ENCODE measurements at regions not wholly inside any gene's neighbourhood (a gene's known extent, or its start where the extent isn't known, plus 50 kb on each side); places are given as distances from the start of the nearest gene placed in this dataset.

GRCh38 chr3:181855825-181856224, 144.1 kb downstream of the SOX2 start:
- no peak for FAIRE-seq
- H3K4me3 ChIP-seq (ENCODE audit: low read length in 3 of 3): no peak overlapping the region
- TF ChIP-seq CTCF (IDR thresholded peaks at IDR 0.05; ENCODE audit: borderline replicate concordance, extremely low read depth, insufficient read depth): no peak
- no peaks in the 10 kb centered on the region for H3K27me3 ChIP-seq (ENCODE audit: control insufficient read depth, insufficient read depth, low read length)
- H3K36me3 ChIP-seq (ENCODE audit: control insufficient read depth in 2 of 3, insufficient read depth in 3 of 3, low read length in 3 of 3): no peaks in the 10 kb centered on the region
- no peaks in the 10 kb centered on the region for H3K4me1 ChIP-seq (ENCODE audit: control insufficient read depth in 2 of 3, insufficient read depth in 2 of 3, low read depth in 1 of 3, low read length in 3 of 3)
- H3K9ac ChIP-seq (ENCODE audit: low read length in 3 of 3): no peak overlapping the region
- DNase-seq: no peak
- H3K27ac ChIP-seq (ENCODE audit: low read depth in 2 of 2, low read length in 2 of 2): no peak overlapping the region
- no peaks in the 10 kb centered on the region for H3K9me3 ChIP-seq (ENCODE audit: control insufficient read depth in 2 of 3, insufficient read depth in 1 of 3, low read length in 3 of 3)
- intact Hi-C loops (cut with DNase I): no loop called here

- H3K4me3 ChIP-seq (ENCODE audit: low read length in 3 of 3): no peak overlapping the region
- no peak overlapping the region for H3K27ac ChIP-seq (ENCODE audit: low read depth in 2 of 2, low read length in 2 of 2)
- TF ChIP-seq CTCF (IDR thresholded peaks at IDR 0.05; ENCODE audit: borderline replicate concordance, extremely low read depth, insufficient read depth): no peak
- no peaks in the 10 kb centered on the region for H3K4me1 ChIP-seq (ENCODE audit: control insufficient read depth in 2 of 3, insufficient read depth in 2 of 3, low read depth in 1 of 3, low read length in 3 of 3)
- DNase-seq (no peak), FAIRE-seq (no peak)
- no peak overlapping the region for H3K9ac ChIP-seq (ENCODE audit: low read length in 3 of 3)
- H3K9me3 ChIP-seq (ENCODE audit: control insufficient read depth in 2 of 3, insufficient read depth in 1 of 3, low read length in 3 of 3): no peaks in the 10 kb centered on the region
- no peaks in the 10 kb centered on the region for H3K36me3 ChIP-seq (ENCODE audit: control insufficient read depth in 2 of 3, insufficient read depth in 3 of 3, low read length in 3 of 3)
- H3K27me3 ChIP-seq (ENCODE audit: control insufficient read depth, insufficient read depth, low read length): no peaks in the 10 kb centered on the region
- intact Hi-C loops (cut with DNase I): no loop called here
Measured at GRCh38 chr3:181859518-181859917, 147.8 kb downstream of the SOX2 start.

- intact Hi-C loops (cut with DNase I): no loop called here
- no peak overlapping the region for H3K27ac ChIP-seq (ENCODE audit: low read depth in 2 of 2, low read length in 2 of 2)
- DNase-seq (no peak), FAIRE-seq (no peak)
- no peaks in the 10 kb centered on the region for H3K4me1 ChIP-seq (ENCODE audit: control insufficient read depth in 2 of 3, insufficient read depth in 2 of 3, low read depth in 1 of 3, low read length in 3 of 3)
- no peak overlapping the region for H3K9ac ChIP-seq (ENCODE audit: low read length in 3 of 3)
- no peaks in the 10 kb centered on the region for H3K27me3 ChIP-seq (ENCODE audit: control insufficient read depth, insufficient read depth, low read length)
- H3K9me3 ChIP-seq (ENCODE audit: control insufficient read depth in 2 of 3, insufficient read depth in 1 of 3, low read length in 3 of 3): no peaks in the 10 kb centered on the region
- TF ChIP-seq CTCF (IDR thresholded peaks at IDR 0.05; ENCODE audit: borderline replicate concordance, extremely low read depth, insufficient read depth): no peak
- H3K36me3 ChIP-seq (ENCODE audit: control insufficient read depth in 2 of 3, insufficient read depth in 3 of 3, low read length in 3 of 3): no peaks in the 10 kb centered on the region
- no peak overlapping the region for H3K4me3 ChIP-seq (ENCODE audit: low read length in 3 of 3)
Measured at GRCh38 chr3:181860235-181860634, 148.5 kb downstream of the SOX2 start.

GRCh38 chr3:181862502-181862901, 150.8 kb downstream of the SOX2 start:
- Histone ChIP-seq H3K9me3 (ENCODE audit: control insufficient read depth in 2 of 3, insufficient read depth in 1 of 3, low read length in 3 of 3) (no peaks in the 10 kb centered on the region), H3K36me3 (ENCODE audit: control insufficient read depth in 2 of 3, insufficient read depth in 3 of 3, low read length in 3 of 3) (no peaks in the 10 kb centered on the region), H3K4me3 (ENCODE audit: low read length in 3 of 3) (no peak overlapping the region), H3K9ac (ENCODE audit: low read length in 3 of 3) (no peak overlapping the region), H3K27me3 (ENCODE audit: control insufficient read depth, insufficient read depth, low read length) (no peaks in the 10 kb centered on the region), H3K27ac (ENCODE audit: low read depth in 2 of 2, low read length in 2 of 2) (no peak overlapping the region), H3K4me1 (ENCODE audit: control insufficient read depth in 2 of 3, insufficient read depth in 2 of 3, low read depth in 1 of 3, low read length in 3 of 3) (no peaks in the 10 kb centered on the region)
- DNase-seq: no peak
- no peak for FAIRE-seq
- no peak for TF ChIP-seq CTCF (IDR thresholded peaks at IDR 0.05; ENCODE audit: borderline replicate concordance, extremely low read depth, insufficient read depth)
- intact Hi-C loops (cut with DNase I): no loop called here

Measured in kidney (tissue), 13 donors.